Nephron progenitor cell (in vitro differentiated cells): ENCODE measurements at regions not wholly inside any gene's neighbourhood (a gene's known extent, or its start where the extent isn't known, plus 50 kb on each side); places are given as distances from the start of the nearest gene placed in this dataset.

Experiments used
- DNase-seq: peaks from one replicate; pipeline ENCODE4 v3.0.0; 2021
- H3K27ac Mint-ChIP-seq: 2 replicates; pipeline ENCODE4 v1.8.0; 2021; ENCODE audit warnings: mild to moderate bottlenecking, moderate library complexity, mixed read lengths
- H3K27me3 Mint-ChIP-seq: 2 replicates; pipeline ENCODE4 v1.8.0; 2021; ENCODE audit warnings: mild to moderate bottlenecking, low read depth, mixed read lengths; ENCODE audit not compliant: poor library complexity
- H3K36me3 Mint-ChIP-seq: 2 replicates; pipeline ENCODE4 v1.8.0; 2021; ENCODE audit warnings: low read depth, mixed read lengths
- H3K4me1 Mint-ChIP-seq: 2 replicates; pipeline ENCODE4 v1.8.0; 2021; ENCODE audit warnings: mixed read lengths
- H3K4me3 Mint-ChIP-seq: 2 replicates; pipeline ENCODE4 v1.8.0; 2021; ENCODE audit warnings: mild to moderate bottlenecking, moderate library complexity, mixed read lengths
- H3K9me3 Mint-ChIP-seq: 2 replicates; pipeline ENCODE4 v1.8.0; 2021; ENCODE audit warnings: mild to moderate bottlenecking, moderate library complexity, mixed read lengths
- CTCF ChIP-seq: fragments of 200-600 bp; sonication (generic); IDR thresholded peaks from 2 replicates; pipeline ENCODE4 v1.5.0; 2021; ENCODE audit warnings: antibody characterized with exemption

DNA sequence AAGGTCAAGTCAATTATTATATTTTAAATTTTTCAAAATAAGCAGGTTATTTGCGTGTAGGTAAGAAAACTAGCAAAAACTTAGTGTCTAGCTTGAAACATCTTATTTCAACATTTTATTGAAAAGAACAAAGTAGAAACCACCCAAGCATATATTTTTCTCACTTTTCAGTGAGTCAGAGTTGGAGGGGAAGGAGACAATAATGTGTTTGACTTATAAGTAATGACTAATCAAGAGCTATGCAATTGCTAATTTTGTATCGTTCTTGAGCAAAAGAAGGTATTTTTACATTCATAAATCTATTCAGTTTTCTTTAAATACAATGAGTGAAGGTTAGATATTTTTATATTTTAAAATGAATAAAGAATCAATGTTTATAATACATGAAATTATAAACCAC, 54.4 kb upstream of the P2RY1 start:
- Mint-ChIP-seq H3K27ac (no peak overlapping the region), H3K27me3 (no peaks in the 10 kb centered on the region), H3K36me3 (no peaks in the 10 kb centered on the region), H3K9me3 (peaks cover 4% of the 10 kb centered on the region), H3K4me1 (no peaks in the 10 kb centered on the region), H3K4me3 (no peak overlapping the region)
- no peak for DNase-seq
- TF ChIP-seq CTCF = no peak

DNA sequence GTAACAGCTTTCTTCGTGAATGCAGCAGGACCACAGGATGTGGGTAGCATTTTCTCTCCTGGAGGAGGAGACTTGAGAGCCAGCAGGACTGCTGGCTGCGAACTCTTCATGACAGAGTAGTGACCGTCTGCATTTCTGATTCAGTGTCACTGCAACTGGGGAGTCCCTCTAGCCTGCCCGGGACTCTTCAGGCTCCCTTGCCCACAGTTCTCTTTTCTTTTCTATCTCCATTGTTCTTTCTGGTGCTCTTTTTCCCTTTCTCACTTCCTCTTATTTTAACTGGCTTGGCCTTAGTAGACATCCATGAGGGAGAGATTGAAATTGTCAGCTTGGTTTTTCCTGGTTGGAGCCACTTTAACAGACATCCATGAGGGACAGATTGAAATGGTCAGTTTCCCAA, 49.9 kb upstream of the P2RY1 start:
- no peak overlapping the region for H3K27ac Mint-ChIP-seq
- peaks cover 22% of the 10 kb centered on the region for H3K9me3 Mint-ChIP-seq

More for the DNA sequence above, 49.9 kb upstream of the P2RY1 start:
- no peak overlapping the region for H3K4me3 Mint-ChIP-seq
- H3K36me3 Mint-ChIP-seq = no peaks in the 10 kb centered on the region
- TF ChIP-seq CTCF = no peak
- DNase-seq = no peak
- no peaks in the 10 kb centered on the region for H3K27me3 Mint-ChIP-seq
- H3K4me1 Mint-ChIP-seq = no peaks in the 10 kb centered on the region
